ENCODE measurements at regions not wholly inside any gene's neighbourhood (a gene's known extent, or its start where the extent isn't known, plus 50 kb on each side); places are given as distances from the start of the nearest gene placed in this dataset.

- TF ChIP-seq SUPT20H (IDR thresholded peaks at IDR 0.05; ENCODE audit: borderline replicate concordance, control insufficient read depth, low read depth, low read length) (no peak), ZNF217 (IDR thresholded peaks at IDR 0.05) (no peak), NFXL1 (IDR thresholded peaks at IDR 0.05; ENCODE audit: borderline replicate concordance) (no peak), PRDM15 (CRISPR knock-in tag; IDR thresholded peaks at IDR 0.05) (no peak)
- TF ChIP-seq, protein P1, sequence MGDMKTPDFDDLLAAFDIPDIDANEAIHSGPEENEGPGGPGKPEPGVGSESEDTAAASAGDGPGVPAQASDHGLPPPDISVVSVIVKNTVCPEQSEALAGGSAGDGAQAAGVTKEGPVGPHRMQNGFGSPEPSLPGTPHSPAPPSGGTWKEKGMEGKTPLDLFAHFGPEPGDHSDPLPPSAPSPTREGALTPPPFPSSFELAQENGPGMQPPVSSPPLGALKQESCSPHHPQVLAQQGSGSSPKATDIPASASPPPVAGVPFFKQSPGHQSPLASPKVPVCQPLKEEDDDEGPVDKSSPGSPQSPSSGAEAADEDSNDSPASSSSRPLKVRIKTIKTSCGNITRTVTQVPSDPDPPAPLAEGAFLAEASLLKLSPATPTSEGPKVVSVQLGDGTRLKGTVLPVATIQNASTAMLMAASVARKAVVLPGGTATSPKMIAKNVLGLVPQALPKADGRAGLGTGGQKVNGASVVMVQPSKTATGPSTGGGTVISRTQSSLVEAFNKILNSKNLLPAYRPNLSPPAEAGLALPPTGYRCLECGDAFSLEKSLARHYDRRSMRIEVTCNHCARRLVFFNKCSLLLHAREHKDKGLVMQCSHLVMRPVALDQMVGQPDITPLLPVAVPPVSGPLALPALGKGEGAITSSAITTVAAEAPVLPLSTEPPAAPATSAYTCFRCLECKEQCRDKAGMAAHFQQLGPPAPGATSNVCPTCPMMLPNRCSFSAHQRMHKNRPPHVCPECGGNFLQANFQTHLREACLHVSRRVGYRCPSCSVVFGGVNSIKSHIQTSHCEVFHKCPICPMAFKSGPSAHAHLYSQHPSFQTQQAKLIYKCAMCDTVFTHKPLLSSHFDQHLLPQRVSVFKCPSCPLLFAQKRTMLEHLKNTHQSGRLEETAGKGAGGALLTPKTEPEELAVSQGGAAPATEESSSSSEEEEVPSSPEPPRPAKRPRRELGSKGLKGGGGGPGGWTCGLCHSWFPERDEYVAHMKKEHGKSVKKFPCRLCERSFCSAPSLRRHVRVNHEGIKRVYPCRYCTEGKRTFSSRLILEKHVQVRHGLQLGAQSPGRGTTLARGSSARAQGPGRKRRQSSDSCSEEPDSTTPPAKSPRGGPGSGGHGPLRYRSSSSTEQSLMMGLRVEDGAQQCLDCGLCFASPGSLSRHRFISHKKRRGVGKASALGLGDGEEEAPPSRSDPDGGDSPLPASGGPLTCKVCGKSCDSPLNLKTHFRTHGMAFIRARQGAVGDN (IDR thresholded peaks at IDR 0.05), result no peak
Measured at GRCh38 chr13:75216038-75216437, 265.9 kb downstream of the TBC1D4 start (continued).
